A673 (cell line): ENCODE measurements at regions not wholly inside any gene's neighbourhood (a gene's known extent, or its start where the extent isn't known, plus 50 kb on each side); places are given as distances from the start of the nearest gene placed in this dataset.

Experiments
- EZH2 ChIP-seq: fragments of 200-600 bp; sonication (generic); IDR thresholded peaks from 2 replicates; pipeline ENCODE4 v1.6.1; 2017; ENCODE audit warnings: borderline replicate concordance, low read depth, mild to moderate bottlenecking, mixed read lengths, antibody characterized with exemption, low read length; ENCODE audit not compliant: poor library complexity, severe bottlenecking
- TF ChIP-seq, protein P1 (sequence below): fragments of 300-800, 200-600 bp; sonication (generic); conservative IDR thresholded peaks from 2 replicates; pipeline ENCODE4 v1.5.1; 2017; ENCODE audit warnings: low read depth, mild to moderate bottlenecking, antibody characterized with exemption, low read length, moderate library complexity, mixed read lengths

DNA sequence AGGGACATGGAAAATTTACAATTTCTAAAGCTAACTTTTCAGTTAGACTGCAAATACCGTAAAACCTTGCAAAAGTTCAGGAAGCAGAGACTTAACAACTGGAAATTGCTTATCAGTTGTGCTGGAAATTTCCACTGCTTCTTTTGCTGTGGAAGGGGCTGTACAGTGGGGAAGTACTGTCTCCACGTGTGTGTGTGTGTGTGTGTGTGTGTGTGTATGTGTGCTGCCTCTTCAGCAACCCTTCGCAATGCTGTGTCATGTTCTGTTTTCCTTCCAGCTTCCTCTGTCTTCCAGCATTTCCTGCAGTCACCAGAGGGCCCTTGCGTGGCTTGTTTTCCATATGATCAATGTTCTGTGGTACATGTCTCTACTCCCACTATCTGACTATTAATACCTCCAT, 87.5 kb upstream of the RANBP3L start:
- TF ChIP-seq, protein P1, sequence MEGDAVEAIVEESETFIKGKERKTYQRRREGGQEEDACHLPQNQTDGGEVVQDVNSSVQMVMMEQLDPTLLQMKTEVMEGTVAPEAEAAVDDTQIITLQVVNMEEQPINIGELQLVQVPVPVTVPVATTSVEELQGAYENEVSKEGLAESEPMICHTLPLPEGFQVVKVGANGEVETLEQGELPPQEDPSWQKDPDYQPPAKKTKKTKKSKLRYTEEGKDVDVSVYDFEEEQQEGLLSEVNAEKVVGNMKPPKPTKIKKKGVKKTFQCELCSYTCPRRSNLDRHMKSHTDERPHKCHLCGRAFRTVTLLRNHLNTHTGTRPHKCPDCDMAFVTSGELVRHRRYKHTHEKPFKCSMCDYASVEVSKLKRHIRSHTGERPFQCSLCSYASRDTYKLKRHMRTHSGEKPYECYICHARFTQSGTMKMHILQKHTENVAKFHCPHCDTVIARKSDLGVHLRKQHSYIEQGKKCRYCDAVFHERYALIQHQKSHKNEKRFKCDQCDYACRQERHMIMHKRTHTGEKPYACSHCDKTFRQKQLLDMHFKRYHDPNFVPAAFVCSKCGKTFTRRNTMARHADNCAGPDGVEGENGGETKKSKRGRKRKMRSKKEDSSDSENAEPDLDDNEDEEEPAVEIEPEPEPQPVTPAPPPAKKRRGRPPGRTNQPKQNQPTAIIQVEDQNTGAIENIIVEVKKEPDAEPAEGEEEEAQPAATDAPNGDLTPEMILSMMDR, result no peak
- no peak for TF ChIP-seq EZH2
